ENCODE measurements at regions not wholly inside any gene's neighbourhood (a gene's known extent, or its start where the extent isn't known, plus 50 kb on each side); places are given as distances from the start of the nearest gene placed in this dataset.

GRCh38 chr13:112639521-112639920 is 50.3 kb upstream of the ATP11A start:
- H3K4me3 ChIP-seq (ENCODE audit: low read length) = no peak overlapping the region
- DNase-seq (ENCODE audit: low read depth, low spot score) = peak; percentile 8

- no peak for DNase-seq (ENCODE audit: low read depth, low spot score)
- no peak overlapping the region for H3K4me3 ChIP-seq (ENCODE audit: low read length)
Measured at GRCh38 chr13:112638919-112639318, 50.9 kb upstream of the ATP11A start.

GRCh38 chr13:112638157-112638750 is 50.3 kb upstream of the TUBGCP3 start:
- H3K4me3 ChIP-seq (ENCODE audit: low read length) = no peak overlapping the region
- DNase-seq (ENCODE audit: low read depth, low spot score) = no peak

Data from Jurkat, Clone E6-1 (cell line).